CD4-positive, CD25-positive, alpha-beta regulatory T cell (primary cell): ENCODE measurements at regions not wholly inside any gene's neighbourhood (a gene's known extent, or its start where the extent isn't known, plus 50 kb on each side); places are given as distances from the start of the nearest gene placed in this dataset.
A peak's percentile ranks its signal among the peaks of the same experiment; 100 is the strongest.

Experiments
- ATAC-seq, 2 donors: fragments of 150-1000 bp; cut with Tn5 transposase; one replicate each; pipeline ENCODE4 v1.10.0; 2021; ENCODE audit warnings: low read depth in 2 of 2, moderate number of reproducible peaks in 2 of 2, moderate library complexity in 1 of 2
- DNase-seq, 3 donors: peaks; one replicate each; pipeline versions ENCODE4 v3.0.0 to v3.0.0-alpha.2; 2012 to 2022; ENCODE audit warnings: mixed read lengths in 1 of 3
- H3K27ac ChIP-seq: one replicate; pipeline ENCODE4 v1.7.0; 2013; ENCODE audit warnings: mild to moderate bottlenecking, low read length; ENCODE audit not compliant: insufficient read depth, poor library complexity, severe bottlenecking
- H3K27me3 ChIP-seq: one replicate; pipeline ENCODE4 v1.7.0; 2013; ENCODE audit warnings: low read length; ENCODE audit not compliant: control insufficient read depth, insufficient read depth
- H3K36me3 ChIP-seq: one replicate; pipeline ENCODE4 v1.7.0; 2013; ENCODE audit warnings: mild to moderate bottlenecking, low read length, moderate library complexity; ENCODE audit not compliant: control insufficient read depth, insufficient read depth
- H3K4me1 ChIP-seq: 2 replicates; pipeline ENCODE4 v1.7.0; 2013; ENCODE audit warnings: mild to moderate bottlenecking, low read length; ENCODE audit not compliant: insufficient read depth, control insufficient read depth, poor library complexity, severe bottlenecking
- H3K4me3 ChIP-seq: one replicate; pipeline ENCODE4 v1.7.0; 2013; ENCODE audit warnings: low read depth, mild to moderate bottlenecking, low read length, moderate library complexity
- H3K9me3 ChIP-seq, 2 experiments: 1 replicate in 1 of 2; 2 replicates in 1 of 2; pipeline ENCODE4 v1.7.0; 2013; ENCODE audit warnings: low read length in 2 of 2, mild to moderate bottlenecking in 1 of 2, moderate library complexity in 1 of 2; ENCODE audit not compliant: control insufficient read depth in 2 of 2
- H3K27ac Mint-ChIP-seq, 3 donors: one replicate each; pipeline ENCODE4 v1.8.0; 2020 to 2022; ENCODE audit warnings: mild to moderate bottlenecking in 3 of 3, mixed read lengths in 3 of 3, moderate library complexity in 2 of 3
- H3K27me3 Mint-ChIP-seq: one replicate; pipeline ENCODE4 v1.8.0; 2022; ENCODE audit warnings: mild to moderate bottlenecking, mixed read lengths
- H3K36me3 Mint-ChIP-seq: one replicate; pipeline ENCODE4 v1.8.0; 2020; ENCODE audit warnings: mixed read lengths
- H3K4me1 Mint-ChIP-seq, 4 donors: one replicate each; pipeline ENCODE4 v1.8.0; 2020 to 2022; ENCODE audit warnings: mixed read lengths in 4 of 4, mild to moderate bottlenecking in 1 of 4
- H3K4me3 Mint-ChIP-seq, 4 donors: one replicate each; pipeline ENCODE4 v1.8.0; 2020 to 2022; ENCODE audit warnings: mild to moderate bottlenecking in 4 of 4, mixed read lengths in 4 of 4, moderate library complexity in 3 of 4
- H3K9me3 Mint-ChIP-seq, 7 donors: one replicate each; pipeline ENCODE4 v1.8.0; 2020 to 2022; ENCODE audit warnings: mixed read lengths in 7 of 7, mild to moderate bottlenecking in 3 of 7, moderate library complexity in 2 of 7

DNA sequence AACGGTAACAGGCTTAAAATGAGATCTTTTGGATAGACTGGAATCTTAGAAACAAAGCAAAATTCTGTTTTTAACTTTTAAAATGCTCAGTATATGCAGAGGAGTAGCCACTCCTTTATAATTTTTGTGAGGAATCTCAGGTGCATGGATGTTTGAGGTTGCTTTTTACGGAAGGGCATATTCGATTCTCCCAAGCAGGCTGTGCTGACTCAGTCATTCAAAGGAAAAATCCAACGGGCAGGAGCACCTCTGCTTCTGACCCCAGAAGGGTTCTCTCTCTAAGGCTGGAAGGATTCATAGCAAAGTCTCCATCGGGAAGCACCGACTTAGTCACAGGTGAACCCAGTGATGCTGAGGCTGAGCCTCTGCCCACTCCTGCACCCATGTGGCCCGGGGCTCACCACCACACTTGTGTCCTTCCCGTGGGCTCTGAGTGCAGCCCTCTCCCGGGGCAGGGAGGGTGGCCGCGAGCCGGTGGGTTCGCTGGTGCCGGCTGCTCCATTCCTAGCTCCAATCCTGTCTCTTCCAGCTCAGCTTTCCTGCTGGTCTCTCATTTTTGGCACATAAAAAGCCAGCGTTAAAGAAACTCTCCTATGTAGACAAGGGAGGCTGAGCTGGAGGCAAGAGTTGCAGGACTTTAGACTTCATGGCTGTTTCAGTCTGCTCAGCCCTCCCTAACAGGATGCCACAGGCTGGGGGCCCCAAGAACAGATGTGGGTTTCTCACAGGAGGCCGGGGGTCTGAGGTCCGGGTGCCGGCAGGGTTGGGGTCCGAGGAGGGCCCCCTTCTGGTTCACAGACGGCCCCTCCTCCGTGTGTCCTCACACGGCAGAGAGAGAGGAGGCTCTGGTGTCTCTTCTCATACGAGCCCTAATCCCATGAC, 135.6 kb upstream of the LPCAT1 start:
- Histone ChIP-seq H3K9me3 (no peaks in the 10 kb centered on the region), H3K36me3 (no peaks in the 10 kb centered on the region), H3K4me3 (no peak overlapping the region), H3K27me3 (no peaks in the 10 kb centered on the region), H3K4me1 (no peaks in the 10 kb centered on the region), H3K27ac (no peak overlapping the region)
- H3K4me1 Mint-ChIP-seq = no peaks in the 10 kb centered on the region
- no peaks in the 10 kb centered on the region for H3K9me3 Mint-ChIP-seq
- DNase-seq (no peak), ATAC-seq (no peak)
- H3K4me3 Mint-ChIP-seq = no peak overlapping the region
- no peak overlapping the region for H3K27ac Mint-ChIP-seq
- H3K36me3 Mint-ChIP-seq = no peaks in the 10 kb centered on the region
- peaks cover 33% of the 10 kb centered on the region for H3K27me3 Mint-ChIP-seq

DNA sequence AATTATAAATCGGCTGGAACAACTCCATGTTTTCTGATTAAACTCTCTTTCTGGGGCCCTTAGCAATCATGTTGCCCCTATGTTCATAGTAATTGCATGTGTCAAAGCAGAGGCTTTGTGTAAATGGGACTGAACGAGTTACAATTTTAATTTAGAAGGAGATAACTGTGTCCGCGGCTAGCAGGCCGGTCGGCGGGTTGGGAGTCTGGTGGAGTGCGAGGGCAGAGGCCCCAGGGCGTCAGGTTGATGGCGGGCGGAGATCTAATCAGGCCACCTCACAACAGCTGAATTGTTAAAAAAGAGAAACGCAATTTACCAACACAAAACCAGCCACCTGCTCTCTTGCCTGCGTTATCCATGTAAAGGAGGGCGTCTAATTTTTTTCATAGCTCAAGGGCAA, 134.9 kb upstream of the LPCAT1 start:
- no peaks in the 10 kb centered on the region for H3K36me3 ChIP-seq
- H3K27me3 Mint-ChIP-seq = peaks cover 32% of the 10 kb centered on the region
- ATAC-seq = no peak
- no peak overlapping the region for H3K27ac Mint-ChIP-seq
- H3K27me3 ChIP-seq = no peaks in the 10 kb centered on the region
- no peak overlapping the region for H3K27ac ChIP-seq
- H3K4me3 Mint-ChIP-seq = no peak overlapping the region
- no peak for DNase-seq
- no peaks in the 10 kb centered on the region for H3K4me1 Mint-ChIP-seq
- no peaks in the 10 kb centered on the region for H3K9me3 ChIP-seq
- H3K4me1 ChIP-seq = peaks cover 4% of the 10 kb centered on the region
- H3K9me3 Mint-ChIP-seq = no peaks in the 10 kb centered on the region
- no peak overlapping the region for H3K4me3 ChIP-seq
- H3K36me3 Mint-ChIP-seq = no peaks in the 10 kb centered on the region

DNA sequence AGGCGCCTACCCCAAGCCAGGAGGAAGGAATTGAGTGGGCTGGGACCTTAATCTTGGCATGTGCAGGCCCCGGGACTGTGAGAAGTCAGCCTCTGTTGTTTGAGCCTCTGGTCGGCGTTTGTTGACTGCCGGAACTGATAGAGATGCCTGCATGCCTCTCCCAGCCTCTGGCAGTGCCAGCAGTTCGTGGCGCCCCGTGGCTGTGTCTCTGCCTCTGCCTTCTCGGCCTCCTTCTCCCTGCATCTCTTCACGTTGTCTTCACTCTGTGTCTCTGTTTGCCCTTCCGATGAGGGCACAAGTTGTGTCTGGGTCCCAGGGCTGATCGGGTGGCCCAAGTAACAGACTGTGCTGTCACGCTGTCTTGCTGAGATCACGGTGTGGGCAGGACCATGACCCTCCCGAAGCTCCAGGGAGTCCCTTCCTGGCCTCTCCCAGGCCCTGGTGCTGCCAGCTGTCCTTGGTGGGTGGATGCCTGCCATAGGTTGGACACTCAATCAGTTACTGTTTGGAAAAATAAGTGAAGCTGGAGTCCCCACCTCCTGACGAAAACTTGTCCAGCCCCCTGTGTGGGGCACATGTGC, 133.5 kb upstream of the LPCAT1 start:
- Histone ChIP-seq H3K9me3 (no peaks in the 10 kb centered on the region), H3K36me3 (no peaks in the 10 kb centered on the region), H3K27ac (no peak overlapping the region), H3K4me1 (peaks cover 10% of the 10 kb centered on the region), H3K4me3 (no peak overlapping the region), H3K27me3 (no peaks in the 10 kb centered on the region)
- H3K4me3 Mint-ChIP-seq = peak overlapping the region in 1 of 4 donors; percentile 8
- no peak for ATAC-seq
- H3K9me3 Mint-ChIP-seq = no peaks in the 10 kb centered on the region
- peaks cover 0 to 4% (median 0%) of the 10 kb centered on the region in 4 donors for H3K4me1 Mint-ChIP-seq
- H3K36me3 Mint-ChIP-seq = no peaks in the 10 kb centered on the region
- H3K27me3 Mint-ChIP-seq = peaks cover 41% of the 10 kb centered on the region
- peak overlapping the region in 1 of 3 donors; percentile 87 for H3K27ac Mint-ChIP-seq
- DNase-seq = no peak

DNA sequence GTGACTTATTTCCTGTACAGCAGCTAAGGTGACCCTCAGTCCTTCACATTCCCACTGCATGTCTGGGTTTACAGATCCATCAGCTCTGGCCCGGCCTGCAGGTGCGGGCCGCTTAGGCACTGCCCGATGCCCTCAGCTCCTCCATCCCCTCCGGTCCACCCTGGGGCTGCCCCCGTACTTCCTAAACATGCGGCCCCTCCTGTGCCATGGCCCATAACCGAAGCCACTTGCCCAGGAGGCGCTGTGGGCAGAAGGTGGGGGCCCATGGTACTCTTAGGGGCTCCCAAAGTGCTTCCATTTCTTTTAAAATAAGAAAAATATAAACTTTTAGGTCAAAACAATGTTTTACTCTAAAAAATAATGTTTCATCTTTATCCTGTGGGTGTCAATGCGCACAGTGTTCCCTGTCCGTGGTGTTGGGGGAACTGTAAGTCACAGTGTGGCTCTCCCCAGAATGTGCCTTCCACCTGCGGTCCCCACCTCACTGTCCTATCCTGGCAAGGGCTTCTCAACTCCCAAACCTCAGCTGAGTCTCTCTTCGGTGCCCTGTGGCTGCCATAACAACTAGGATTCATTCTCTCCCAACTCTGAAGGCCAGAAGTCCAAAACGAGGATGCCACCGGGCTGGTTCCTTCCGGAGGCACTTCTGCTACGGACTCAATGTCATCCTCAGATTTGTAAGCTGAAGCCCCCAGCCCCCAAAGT, 132.7 kb upstream of the LPCAT1 start:
- Mint-ChIP-seq H3K4me3 (peak overlapping the region in 1 of 4 donors; percentile 23), H3K9me3 (no peaks in the 10 kb centered on the region), H3K27ac (no peak overlapping the region), H3K36me3 (no peaks in the 10 kb centered on the region), H3K4me1 (peaks cover 0 to 4% (median 0%) of the 10 kb centered on the region in 4 donors), H3K27me3 (peaks cover 41% of the 10 kb centered on the region)
- Histone ChIP-seq H3K4me1 (peaks cover 10% of the 10 kb centered on the region), H3K27me3 (no peaks in the 10 kb centered on the region), H3K36me3 (no peaks in the 10 kb centered on the region), H3K27ac (no peak overlapping the region), H3K9me3 (no peaks in the 10 kb centered on the region), H3K4me3 (no peak overlapping the region)
- DNase-seq (no peak), ATAC-seq (no peak)

DNA sequence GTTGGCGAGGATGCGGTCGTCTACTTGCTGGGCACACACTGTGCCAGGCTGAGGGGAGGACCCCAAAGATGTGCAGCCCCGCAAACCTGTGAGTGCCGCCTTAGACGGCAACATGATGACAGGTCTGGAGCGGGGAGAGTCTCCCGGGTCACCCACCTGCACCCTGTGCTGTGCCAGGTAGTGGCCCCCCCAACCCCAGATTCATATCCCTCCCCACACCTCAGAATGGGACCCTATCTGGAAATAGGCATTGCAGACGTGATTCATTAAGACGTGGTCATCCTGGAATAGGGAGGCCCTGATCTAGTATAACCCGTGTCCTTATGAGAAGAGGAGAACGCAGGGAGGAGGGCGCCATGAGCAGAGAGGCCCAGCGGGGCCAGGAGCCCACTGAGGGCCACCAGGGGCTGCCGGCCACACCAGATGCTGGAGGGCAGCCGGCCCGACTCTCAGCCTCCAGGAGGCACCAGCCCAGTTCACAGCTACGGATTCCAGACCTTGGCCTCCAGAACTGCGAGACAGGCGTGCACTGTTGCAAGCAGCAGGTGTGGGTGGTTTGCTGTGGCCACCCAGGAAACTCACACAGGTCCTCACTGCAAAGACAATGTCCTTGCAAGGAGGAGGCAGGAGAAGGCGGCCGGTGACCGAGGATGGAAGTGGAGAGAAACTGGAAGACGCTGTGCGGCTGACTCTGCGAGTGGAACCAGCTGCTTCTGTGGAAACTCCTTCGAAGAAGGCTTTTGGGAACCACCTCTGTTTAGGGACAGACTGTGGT, 131.9 kb upstream of the LPCAT1 start:
- Mint-ChIP-seq H3K4me3 (no peak overlapping the region), H3K27me3 (peaks cover 46% of the 10 kb centered on the region), H3K9me3 (no peaks in the 10 kb centered on the region), H3K4me1 (peaks cover 0 to 4% (median 0%) of the 10 kb centered on the region in 4 donors), H3K36me3 (no peaks in the 10 kb centered on the region), H3K27ac (no peak overlapping the region)
- no peaks in the 10 kb centered on the region for H3K27me3 ChIP-seq
- H3K27ac ChIP-seq = no peak overlapping the region
- ATAC-seq (no peak), DNase-seq (no peak)
- no peak overlapping the region for H3K4me3 ChIP-seq
- no peaks in the 10 kb centered on the region for H3K36me3 ChIP-seq
- H3K9me3 ChIP-seq = no peaks in the 10 kb centered on the region
- peaks cover 10% of the 10 kb centered on the region for H3K4me1 ChIP-seq

- H3K36me3 Mint-ChIP-seq = no peaks in the 10 kb centered on the region
- H3K4me1 ChIP-seq = peaks cover 10% of the 10 kb centered on the region
- no peak overlapping the region for H3K4me3 Mint-ChIP-seq
- no peaks in the 10 kb centered on the region for H3K36me3 ChIP-seq
- no peaks in the 10 kb centered on the region for H3K9me3 Mint-ChIP-seq
- no peaks in the 10 kb centered on the region for H3K9me3 ChIP-seq
- H3K27me3 Mint-ChIP-seq = peaks cover 49% of the 10 kb centered on the region
- no peak overlapping the region for H3K27ac Mint-ChIP-seq
- no peak overlapping the region for H3K27ac ChIP-seq
- H3K27me3 ChIP-seq = no peaks in the 10 kb centered on the region
- ATAC-seq (no peak), DNase-seq (no peak)
- H3K4me3 ChIP-seq = no peak overlapping the region
- H3K4me1 Mint-ChIP-seq = peaks cover 0 to 4% (median 0%) of the 10 kb centered on the region in 4 donors
Measured at GRCh38 chr5:1654786-1655495, 131.2 kb upstream of the LPCAT1 start.
